GM19351 (cell line): ENCODE measurements at regions not wholly inside any gene's neighbourhood (a gene's known extent, or its start where the extent isn't known, plus 50 kb on each side); places are given as distances from the start of the nearest gene placed in this dataset.

Experiments
- ATAC-seq: cut with Tn5 transposase; IDR thresholded peaks from one replicate; pipeline ENCODE4 v1.9.1; 2021; ENCODE audit warnings: mild to moderate bottlenecking, moderate library complexity; ENCODE audit not compliant: unreplicated experiment

DNA sequence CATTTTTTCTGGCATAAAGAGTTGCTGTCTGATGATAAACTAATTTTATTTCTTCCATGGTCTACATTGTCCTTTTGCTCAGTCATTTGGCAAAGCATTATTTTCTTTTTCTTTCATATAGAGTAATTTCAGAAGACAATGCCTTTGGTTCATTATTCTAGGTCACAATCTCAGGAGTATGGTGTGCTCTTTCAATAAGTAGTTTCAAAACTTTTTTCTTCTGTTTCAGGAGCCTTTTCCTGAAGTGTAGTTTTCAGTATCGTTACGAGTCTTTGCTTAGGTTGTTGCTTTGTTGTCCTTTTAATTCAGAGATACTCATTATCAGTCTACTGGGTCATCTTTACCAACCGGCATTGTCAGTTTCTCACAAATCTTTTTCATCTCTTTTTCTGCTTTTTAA lies 100.4 kb upstream of the GPC1 start:
- no peak for ATAC-seq

- ATAC-seq, result no peak
Observed at GRCh38 chr2:240336820-240337427, 98.5 kb upstream of the GPC1 start.

- ATAC-seq, result no peak
Observed at GRCh38 chr2:240338274-240338673, 97.2 kb upstream of the GPC1 start.

DNA sequence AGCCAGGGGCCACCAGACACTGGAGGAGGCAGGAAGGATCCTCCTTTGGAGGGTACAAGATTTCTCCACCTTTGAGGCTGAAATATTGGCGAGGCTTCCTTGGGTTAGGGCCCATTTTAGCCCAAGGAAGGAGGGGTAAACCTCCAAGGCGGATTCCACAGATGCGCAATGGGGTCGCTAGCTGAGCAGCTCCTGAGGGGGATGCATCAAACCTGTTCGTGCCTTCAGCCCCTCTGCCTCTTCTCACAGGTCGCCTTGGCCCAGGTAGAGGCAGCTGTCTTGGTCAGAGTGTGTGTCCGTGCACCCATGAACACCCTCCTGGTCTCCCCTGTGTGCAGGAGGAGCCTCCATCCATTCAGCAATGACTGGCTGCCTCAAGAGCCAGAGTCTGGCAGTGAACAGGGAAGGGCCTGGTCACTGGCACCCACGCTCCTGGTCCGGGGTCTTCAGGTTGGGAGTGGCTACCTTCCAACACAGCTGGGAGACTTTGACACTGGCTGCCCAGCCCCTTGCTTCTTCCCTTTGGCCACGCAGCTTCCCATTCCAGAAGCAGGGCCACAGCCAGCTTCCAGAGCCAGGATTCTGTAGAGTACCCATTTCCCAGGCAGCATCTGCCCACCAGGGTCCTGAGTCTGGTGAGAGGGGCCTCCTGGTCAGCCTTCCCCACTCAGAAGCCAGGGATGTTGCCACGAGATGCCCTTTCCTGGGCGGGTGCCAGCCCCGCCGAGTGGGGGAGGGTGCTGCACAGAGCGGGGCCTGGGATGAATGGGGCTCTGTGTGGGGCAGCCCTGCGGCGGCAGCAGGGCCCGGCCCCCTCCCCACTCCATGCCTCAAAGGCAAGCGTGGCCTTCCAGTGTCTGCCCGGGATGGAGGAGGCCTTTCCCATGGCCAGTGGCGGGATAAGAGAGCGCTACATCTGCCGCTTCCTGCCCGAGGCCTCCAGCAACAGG lies 95.8 kb upstream of the GPC1 start:
- ATAC-seq, result no peak

DNA sequence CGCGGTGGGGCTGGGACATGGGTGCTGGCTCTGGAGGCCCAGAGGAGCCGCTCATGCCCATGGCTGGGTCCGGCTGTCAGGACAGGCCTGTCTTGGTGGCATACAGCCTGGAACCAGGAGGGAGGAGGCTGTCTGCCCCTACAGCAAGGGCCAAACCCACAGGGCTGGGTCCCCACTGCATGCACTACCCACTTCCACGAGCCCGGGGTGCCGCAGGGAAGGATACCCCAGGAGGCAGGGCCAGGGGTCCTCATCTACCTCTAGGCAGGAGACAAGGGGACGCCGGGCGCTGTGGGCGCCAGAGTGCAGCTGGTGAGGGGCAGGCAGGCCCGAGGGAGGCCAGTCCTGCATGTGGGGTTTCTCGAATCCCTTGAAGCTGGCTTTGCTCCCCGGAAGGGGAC lies 95.1 kb upstream of the GPC1 start:
- no peak for ATAC-seq

GRCh38 chr2:240341064-240341463 lies 94.4 kb upstream of the GPC1 start:
- no peak for ATAC-seq

DNA sequence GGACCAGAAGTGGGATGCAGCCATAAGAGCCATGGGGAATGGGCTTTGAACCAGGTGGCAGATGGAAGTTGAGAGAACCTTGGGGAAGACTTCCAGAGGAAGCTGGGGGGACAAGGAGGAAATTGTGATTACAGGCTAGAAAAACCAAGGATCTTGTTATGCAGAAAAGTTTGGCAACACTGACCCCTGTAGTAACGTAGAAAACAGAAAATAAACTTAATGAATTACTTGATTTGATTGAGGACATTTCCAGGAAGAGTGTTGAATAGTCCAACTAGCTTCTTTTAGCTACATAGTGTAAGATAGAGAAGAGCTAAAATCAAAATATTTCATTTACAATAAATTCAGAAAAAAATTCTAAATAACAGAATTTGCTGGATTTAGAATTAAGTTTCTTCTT lies 91.9 kb upstream of the GPC1 start:
- ATAC-seq, result no peak

GRCh38 chr2:240344904-240345303 lies 90.6 kb upstream of the GPC1 start:
- ATAC-seq, result no peak

GRCh38 chr2:240346015-240346752 lies 89.3 kb upstream of the GPC1 start:
- no peak for ATAC-seq

DNA sequence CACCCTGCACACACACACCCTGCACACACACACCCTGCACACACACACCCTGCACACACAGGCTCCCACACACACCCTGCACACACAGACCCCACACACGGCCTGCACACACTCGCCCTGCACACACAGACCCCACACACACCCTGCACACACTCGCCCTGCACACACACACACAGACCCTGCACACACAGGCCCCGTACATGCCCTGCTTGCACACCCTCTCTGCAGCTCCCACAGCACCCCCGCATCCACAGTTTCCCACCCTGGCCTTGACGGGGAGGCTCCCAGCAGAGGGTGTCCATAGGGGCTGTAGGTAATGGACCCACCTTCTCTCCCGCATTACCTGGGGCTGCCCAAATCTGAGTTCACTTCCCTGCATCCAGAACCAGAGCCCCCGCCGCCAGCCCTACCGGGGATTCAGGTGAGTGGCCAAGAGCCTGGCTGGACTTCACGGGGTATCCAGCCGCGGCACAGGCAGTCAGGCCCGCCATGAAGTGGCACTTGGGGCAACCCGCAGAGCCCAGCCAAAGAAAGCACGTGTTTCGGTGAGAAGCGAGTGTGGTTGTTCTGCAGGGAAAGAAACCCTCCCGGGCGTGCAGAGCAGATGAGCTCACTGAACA lies 88.6 kb upstream of the GPC1 start:
- no peak for ATAC-seq

- ATAC-seq, result no peak
Observed at GRCh38 chr2:240347373-240347940, 88.0 kb upstream of the GPC1 start.

DNA sequence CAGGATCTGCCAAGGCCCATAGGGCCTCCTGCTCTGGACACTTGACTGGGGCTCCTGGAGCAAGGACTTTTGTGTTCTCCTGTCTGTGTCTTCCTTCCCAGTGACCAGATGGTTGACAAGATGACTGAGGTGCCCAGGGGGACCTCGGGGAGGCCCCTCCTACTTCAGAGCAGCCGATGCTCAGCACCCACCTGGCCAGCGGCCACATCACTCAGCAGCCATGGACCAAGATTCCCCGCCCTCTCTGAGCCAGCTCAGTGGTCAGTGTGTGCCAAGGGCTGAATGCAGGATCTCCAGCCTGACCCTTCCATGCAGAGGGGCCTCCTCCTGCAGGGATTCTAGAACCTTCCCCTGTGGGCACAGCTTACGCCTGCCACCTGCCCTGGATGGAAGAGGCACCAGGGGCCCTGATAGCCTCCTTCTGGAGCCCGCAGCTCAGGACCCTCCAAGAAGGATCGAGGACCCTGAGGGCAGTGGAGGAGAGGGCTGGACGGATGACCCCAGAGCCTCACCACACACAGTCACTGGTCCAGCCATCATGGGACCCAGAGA lies 87.4 kb upstream of the GPC1 start:
- no peak for ATAC-seq

DNA sequence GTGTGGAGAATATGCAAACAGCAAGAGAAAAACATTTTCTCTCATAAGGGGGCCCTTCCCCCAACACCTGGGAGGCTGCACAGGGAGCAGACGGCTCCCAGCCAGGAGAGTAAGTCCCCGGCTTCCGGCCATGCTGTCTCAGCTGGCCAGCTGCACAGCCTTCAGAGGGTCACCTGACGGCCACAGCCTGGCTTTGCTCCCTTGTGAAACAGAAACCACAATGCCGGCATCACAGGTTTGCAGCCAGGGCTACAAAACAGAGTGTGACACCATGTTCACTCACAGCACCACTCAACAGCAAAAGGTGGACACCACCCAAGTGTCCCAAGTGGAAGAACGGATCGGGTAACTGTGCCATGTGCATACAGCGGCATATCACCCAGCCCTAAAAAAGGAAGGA lies 86.9 kb upstream of the GPC1 start:
- ATAC-seq, result no peak

DNA sequence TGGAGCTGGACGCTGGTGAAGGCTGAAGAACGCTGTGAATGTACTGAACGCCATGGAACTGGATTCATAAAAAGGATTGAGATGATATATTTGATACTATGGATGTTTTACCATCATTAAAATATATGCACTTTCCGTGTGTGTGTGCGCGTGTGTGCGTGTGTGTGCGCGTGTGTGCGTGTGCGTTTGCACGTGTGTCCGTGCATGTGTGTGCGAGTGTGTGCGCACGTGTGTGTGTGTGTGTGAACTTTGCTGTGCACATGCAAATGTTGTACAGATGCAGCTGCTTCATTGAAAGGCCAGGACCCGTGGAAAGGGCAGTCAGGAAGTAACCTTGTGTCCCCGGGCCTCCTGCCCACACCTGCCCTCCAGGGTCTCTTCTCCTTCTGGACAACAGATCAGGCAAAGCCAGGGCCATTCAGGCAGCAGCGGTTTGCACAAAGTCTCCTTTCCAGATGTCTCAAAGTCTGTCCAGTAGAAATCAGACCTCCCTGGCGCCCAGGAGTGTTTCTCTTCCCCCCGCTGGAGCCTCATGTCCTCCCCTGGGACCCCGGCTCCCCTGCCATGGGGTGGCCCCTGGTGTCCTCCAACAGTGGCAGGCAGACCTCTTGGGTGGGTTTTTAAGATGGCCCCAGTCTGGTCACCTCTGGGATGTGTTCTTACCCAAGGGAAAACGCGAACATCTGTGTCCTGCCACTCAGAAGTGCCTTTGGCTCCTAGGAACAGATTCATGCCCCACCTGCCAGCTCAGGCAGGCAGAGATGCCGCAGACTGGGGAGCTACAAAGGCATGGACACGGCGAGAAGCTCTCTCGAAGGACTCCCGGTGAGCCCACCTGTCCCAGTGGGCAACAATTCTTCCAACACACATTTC lies 86.1 kb upstream of the GPC1 start:
- ATAC-seq, result no peak

GRCh38 chr2:240350006-240350355 lies 85.5 kb upstream of the GPC1 start:
- ATAC-seq, result no peak

GRCh38 chr2:240350696-240351087 lies 84.8 kb upstream of the GPC1 start:
- ATAC-seq, result no peak

DNA sequence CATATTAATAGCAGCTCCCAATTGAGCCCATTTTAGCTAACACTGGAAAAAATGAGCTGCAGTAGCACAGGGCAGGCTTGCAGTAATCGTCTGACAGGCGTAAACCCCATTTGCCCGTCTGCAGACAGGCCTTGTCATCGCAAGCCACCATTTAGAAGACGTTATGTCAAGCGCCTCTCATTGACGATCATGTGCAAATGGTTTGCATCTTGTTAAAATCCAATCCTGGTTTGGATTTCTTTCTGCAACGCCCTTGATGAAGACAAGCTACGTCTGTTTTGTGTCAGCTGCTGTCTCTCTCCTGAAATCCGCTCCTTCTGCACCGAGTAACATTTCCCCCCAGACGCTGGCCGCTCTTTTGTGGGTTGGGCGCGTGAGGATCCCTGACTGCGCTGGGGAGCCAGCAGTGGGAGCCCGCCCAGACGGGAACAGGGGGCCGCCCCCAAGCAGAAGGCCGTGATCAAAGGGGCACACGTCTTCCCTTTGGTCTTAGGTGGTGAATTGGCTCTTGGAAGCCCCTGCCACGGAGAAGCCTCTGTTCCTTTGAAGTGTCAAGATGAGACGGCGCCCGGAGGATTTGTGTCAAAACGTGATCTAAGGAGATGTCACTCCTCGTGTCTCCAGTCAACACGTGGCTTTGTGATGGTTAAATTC lies 84.2 kb upstream of the GPC1 start:
- ATAC-seq, result no peak

- no peak for ATAC-seq
Observed at GRCh38 chr2:240351826-240352426, 83.5 kb upstream of the GPC1 start.
